Loucy (cell line): ENCODE measurements at regions not wholly inside any gene's neighbourhood (a gene's known extent, or its start where the extent isn't known, plus 50 kb on each side); places are given as distances from the start of the nearest gene placed in this dataset.

Experiments
- EZH2phosphoT487 ChIP-seq: fragments of 200-600 bp; IDR thresholded peaks from 2 replicates; pipeline ENCODE4 v1.6.1; 2018; ENCODE audit warnings: antibody characterized with exemption, mild to moderate bottlenecking, moderate library complexity, borderline replicate concordance
- TF ChIP-seq, protein P1 (sequence below): fragments of 200-600 bp; sonication (generic); conservative IDR thresholded peaks from 2 replicates; pipeline ENCODE4 v1.5.1; 2014; ENCODE audit warnings: mild to moderate bottlenecking, antibody characterized with exemption, low read length

GRCh38 chr6:40056865-40057264 is 122.6 kb upstream of the MOCS1 start:
- TF ChIP-seq, protein P1, sequence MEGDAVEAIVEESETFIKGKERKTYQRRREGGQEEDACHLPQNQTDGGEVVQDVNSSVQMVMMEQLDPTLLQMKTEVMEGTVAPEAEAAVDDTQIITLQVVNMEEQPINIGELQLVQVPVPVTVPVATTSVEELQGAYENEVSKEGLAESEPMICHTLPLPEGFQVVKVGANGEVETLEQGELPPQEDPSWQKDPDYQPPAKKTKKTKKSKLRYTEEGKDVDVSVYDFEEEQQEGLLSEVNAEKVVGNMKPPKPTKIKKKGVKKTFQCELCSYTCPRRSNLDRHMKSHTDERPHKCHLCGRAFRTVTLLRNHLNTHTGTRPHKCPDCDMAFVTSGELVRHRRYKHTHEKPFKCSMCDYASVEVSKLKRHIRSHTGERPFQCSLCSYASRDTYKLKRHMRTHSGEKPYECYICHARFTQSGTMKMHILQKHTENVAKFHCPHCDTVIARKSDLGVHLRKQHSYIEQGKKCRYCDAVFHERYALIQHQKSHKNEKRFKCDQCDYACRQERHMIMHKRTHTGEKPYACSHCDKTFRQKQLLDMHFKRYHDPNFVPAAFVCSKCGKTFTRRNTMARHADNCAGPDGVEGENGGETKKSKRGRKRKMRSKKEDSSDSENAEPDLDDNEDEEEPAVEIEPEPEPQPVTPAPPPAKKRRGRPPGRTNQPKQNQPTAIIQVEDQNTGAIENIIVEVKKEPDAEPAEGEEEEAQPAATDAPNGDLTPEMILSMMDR: no peak
- TF ChIP-seq EZH2phosphoT487: no peak
